ENCODE measurements at regions not wholly inside any gene's neighbourhood (a gene's known extent, or its start where the extent isn't known, plus 50 kb on each side); places are given as distances from the start of the nearest gene placed in this dataset.

DNA sequence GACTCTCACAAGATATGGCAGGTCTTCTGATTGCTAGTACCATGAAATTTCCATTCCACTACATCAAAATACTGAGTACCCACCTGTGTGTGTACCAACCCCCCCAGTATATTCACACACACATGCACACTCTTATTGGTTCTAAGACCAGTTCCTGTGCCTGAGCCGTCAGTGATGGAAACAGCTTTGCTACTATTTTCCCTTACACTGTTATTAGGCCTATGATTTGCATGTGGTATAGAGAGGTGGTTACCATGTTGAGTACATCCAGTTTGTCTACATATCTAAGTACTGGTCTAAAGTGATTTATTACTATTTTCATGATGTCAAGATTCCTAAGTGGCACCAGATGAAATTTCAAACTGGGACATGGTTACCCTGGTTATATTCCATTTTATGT lies 459.9 kb downstream of the BCKDHB start:
- no peak overlapping the region for H3K27ac ChIP-seq (ENCODE audit: control insufficient read depth, insufficient read depth)
- in situ Hi-C loops (cut with MboI) (no loop called here), intact Hi-C loops (cut with micrococcal nuclease; ENCODE audit: unreplicated experiment) (no loop called here)
- no peaks in the 10 kb centered on the region for H3K27me3 ChIP-seq (replicated peaks in 1 of 2; ENCODE audit: control insufficient read depth in 2 of 2, insufficient read depth in 2 of 2, low read length in 1 of 2)
- DNase-seq (ENCODE audit: low read depth, low spot score) (no peak), FAIRE-seq (no peak), ATAC-seq (peak; percentile 42; the same call in 1 of the 3 replicates)
- BruUV-seq (replicated peaks): no TSS peak
- H4K20me1 ChIP-seq (ENCODE audit: control insufficient read depth, insufficient read depth): no peaks in the 10 kb centered on the region
- no peak for TF ChIP-seq YBX1 (IDR thresholded peaks at IDR 0.05)
- no peak for TF ChIP-seq KAT2A (conservative IDR thresholded peaks at IDR 0.05; ENCODE audit: control insufficient read depth, low read depth, low read length)
- TF ChIP-seq CHD2 (IDR thresholded peaks at IDR 0.05; ENCODE audit: borderline replicate concordance, low read depth, low read length): no peak
- CTCF ChIA-PET: interaction anchor here (1.2 kb wide), 1 partner anchor 14 kb away, joined by 3 read pairs; no protein-coding TSS in a partner anchor
- POLR2A ChIA-PET: no interaction called here
- no peak overlapping the region for H3K9ac ChIP-seq (ENCODE audit: control insufficient read depth, insufficient read depth, low read length)
- SMC1A ChIA-PET (ENCODE audit: uncharacterized antibody, unreplicated experiment): no interaction called here
- RAD21 ChIA-PET (ENCODE audit: unreplicated experiment): no interaction called here
- no peak overlapping the region for H3K4me2 ChIP-seq (ENCODE audit: control insufficient read depth, insufficient read depth)
- no peaks in the 10 kb centered on the region for H3K36me3 ChIP-seq (ENCODE audit: control insufficient read depth in 2 of 2, insufficient read depth in 2 of 2, low read length in 1 of 2)
- no peak overlapping the region for H3K4me3 ChIP-seq
- no peak overlapping the region for H2AFZ ChIP-seq (ENCODE audit: control insufficient read depth, low read depth, low read length)
- no peaks in the 10 kb centered on the region for H3K4me1 ChIP-seq (ENCODE audit: control insufficient read depth, insufficient read depth, low read length)
- H3K79me2 ChIP-seq (ENCODE audit: control insufficient read depth, insufficient read depth, low read length): no peaks in the 10 kb centered on the region
- no peaks in the 10 kb centered on the region for H3K9me3 ChIP-seq (replicated peaks; ENCODE audit: control insufficient read depth, insufficient read depth, low read length)
- 0% methylated on average over 1 of the region's 1 CpG for WGBS (ENCODE audit: insufficient coverage, insufficient replicate concordance, low lambda C conversion rate, missing lambda C conversion rate)

DNA sequence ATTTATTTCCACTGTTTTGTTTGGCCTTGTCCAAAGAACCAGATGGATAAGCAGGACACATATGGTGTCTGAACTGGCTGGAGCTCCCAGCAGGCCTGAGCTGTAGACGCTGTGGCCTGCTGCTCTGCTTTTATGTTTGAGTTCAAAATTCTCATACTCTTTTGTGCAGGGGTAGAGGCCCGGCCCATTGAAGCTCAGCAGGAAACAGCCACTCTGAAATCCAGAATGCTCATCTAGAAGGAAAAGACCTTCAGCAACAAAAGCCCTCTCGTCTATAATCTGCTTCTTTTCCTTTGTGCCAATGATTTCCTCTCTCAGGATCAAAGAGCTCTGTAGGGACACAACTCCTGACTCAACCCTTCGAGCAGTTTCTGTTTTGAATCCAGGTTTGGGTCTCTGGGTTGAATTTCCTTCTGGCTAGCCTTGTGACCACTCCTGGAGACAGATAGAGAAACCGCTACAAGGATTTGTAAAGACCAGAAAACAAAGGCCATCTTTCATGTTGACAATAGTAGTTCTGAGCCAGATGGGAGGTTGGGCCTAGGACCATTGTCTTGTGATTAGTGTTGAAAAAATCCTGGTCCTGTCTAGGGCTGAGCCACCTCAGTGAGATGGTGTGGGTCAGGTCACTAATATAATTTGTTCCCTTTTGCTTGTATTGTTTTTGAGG lies 446.7 kb downstream of the BCKDHB start:
- H3K27ac ChIP-seq (ENCODE audit: control insufficient read depth, insufficient read depth): no peak overlapping the region
- FAIRE-seq: no peak
- 14% methylated on average over 5 of the region's 5 CpGs for WGBS (ENCODE audit: insufficient coverage, insufficient replicate concordance, low lambda C conversion rate, missing lambda C conversion rate)
- RAD21 ChIA-PET (ENCODE audit: unreplicated experiment): no interaction called here
- no TSS peak for BruUV-seq (replicated peaks)
- in situ Hi-C loops (cut with MboI): no loop called here
- no peaks in the 10 kb centered on the region for H3K4me1 ChIP-seq (ENCODE audit: control insufficient read depth, insufficient read depth, low read length)
- POLR2A ChIA-PET: no interaction called here
- CTCF ChIA-PET: interaction anchor here (0.8 kb wide), 1 partner anchor 29 kb away, joined by 3 read pairs; no protein-coding TSS in a partner anchor
- no peak overlapping the region for H2AFZ ChIP-seq (ENCODE audit: control insufficient read depth, low read depth, low read length)
- no peaks in the 10 kb centered on the region for H3K27me3 ChIP-seq (replicated peaks in 1 of 2; ENCODE audit: control insufficient read depth in 2 of 2, insufficient read depth in 2 of 2, low read length in 1 of 2)
- H3K4me2 ChIP-seq (ENCODE audit: control insufficient read depth, insufficient read depth): no peak overlapping the region
- H3K9me3 ChIP-seq (replicated peaks; ENCODE audit: control insufficient read depth, insufficient read depth, low read length): no peaks in the 10 kb centered on the region
- H3K9ac ChIP-seq (ENCODE audit: control insufficient read depth, insufficient read depth, low read length): no peak overlapping the region
- H4K20me1 ChIP-seq (ENCODE audit: control insufficient read depth, insufficient read depth): no peaks in the 10 kb centered on the region
- no peak for ATAC-seq
- SMC1A ChIA-PET (ENCODE audit: uncharacterized antibody, unreplicated experiment): no interaction called here
- no peaks in the 10 kb centered on the region for H3K36me3 ChIP-seq (ENCODE audit: control insufficient read depth in 2 of 2, insufficient read depth in 2 of 2, low read length in 1 of 2)
- no peak overlapping the region for H3K4me3 ChIP-seq
- no peak for DNase-seq (ENCODE audit: low read depth, low spot score)
- intact Hi-C loops (cut with micrococcal nuclease; ENCODE audit: unreplicated experiment): no loop called here
- H3K79me2 ChIP-seq (ENCODE audit: control insufficient read depth, insufficient read depth, low read length): no peaks in the 10 kb centered on the region
- TF ChIP-seq ATF7 (IDR thresholded peaks at IDR 0.05; ENCODE audit: low read depth) (no peak), NFXL1 (IDR thresholded peaks at IDR 0.05; ENCODE audit: borderline replicate concordance) (no peak), SPI1 (IDR thresholded peaks at IDR 0.05; ENCODE audit: borderline replicate concordance, insufficient read depth, low read depth, low read length) (no peak), TCF3 (IDR thresholded peaks at IDR 0.05; ENCODE audit: borderline replicate concordance, insufficient read depth, low read depth, low read length) (no peak), RAD51 (IDR thresholded peaks at IDR 0.05) (no peak), PAX8 (IDR thresholded peaks at IDR 0.05) (no peak), RCOR1 (conservative IDR thresholded peaks at IDR 0.05; ENCODE audit: low read depth, low read length) (no peak), MYB (IDR thresholded peaks at IDR 0.05; ENCODE audit: borderline replicate concordance, low read depth, low read length) (no peak), FOXM1 (IDR thresholded peaks at IDR 0.05; ENCODE audit: low read depth, low read length) (no peak), YBX1 (IDR thresholded peaks at IDR 0.05) (no peak), RB1 (IDR thresholded peaks at IDR 0.05; ENCODE audit: borderline replicate concordance) (no peak)
- TF ChIP-seq, protein P1, sequence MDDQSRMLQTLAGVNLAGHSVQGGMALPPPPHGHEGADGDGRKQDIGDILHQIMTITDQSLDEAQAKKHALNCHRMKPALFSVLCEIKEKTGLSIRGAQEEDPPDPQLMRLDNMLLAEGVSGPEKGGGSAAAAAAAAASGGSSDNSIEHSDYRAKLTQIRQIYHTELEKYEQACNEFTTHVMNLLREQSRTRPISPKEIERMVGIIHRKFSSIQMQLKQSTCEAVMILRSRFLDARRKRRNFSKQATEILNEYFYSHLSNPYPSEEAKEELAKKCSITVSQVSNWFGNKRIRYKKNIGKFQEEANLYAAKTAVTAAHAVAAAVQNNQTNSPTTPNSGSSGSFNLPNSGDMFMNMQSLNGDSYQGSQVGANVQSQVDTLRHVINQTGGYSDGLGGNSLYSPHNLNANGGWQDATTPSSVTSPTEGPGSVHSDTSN (IDR thresholded peaks at IDR 0.05; ENCODE audit: insufficient replicate concordance, low read depth, low read length): no peak
- TF ChIP-seq, protein P2, sequence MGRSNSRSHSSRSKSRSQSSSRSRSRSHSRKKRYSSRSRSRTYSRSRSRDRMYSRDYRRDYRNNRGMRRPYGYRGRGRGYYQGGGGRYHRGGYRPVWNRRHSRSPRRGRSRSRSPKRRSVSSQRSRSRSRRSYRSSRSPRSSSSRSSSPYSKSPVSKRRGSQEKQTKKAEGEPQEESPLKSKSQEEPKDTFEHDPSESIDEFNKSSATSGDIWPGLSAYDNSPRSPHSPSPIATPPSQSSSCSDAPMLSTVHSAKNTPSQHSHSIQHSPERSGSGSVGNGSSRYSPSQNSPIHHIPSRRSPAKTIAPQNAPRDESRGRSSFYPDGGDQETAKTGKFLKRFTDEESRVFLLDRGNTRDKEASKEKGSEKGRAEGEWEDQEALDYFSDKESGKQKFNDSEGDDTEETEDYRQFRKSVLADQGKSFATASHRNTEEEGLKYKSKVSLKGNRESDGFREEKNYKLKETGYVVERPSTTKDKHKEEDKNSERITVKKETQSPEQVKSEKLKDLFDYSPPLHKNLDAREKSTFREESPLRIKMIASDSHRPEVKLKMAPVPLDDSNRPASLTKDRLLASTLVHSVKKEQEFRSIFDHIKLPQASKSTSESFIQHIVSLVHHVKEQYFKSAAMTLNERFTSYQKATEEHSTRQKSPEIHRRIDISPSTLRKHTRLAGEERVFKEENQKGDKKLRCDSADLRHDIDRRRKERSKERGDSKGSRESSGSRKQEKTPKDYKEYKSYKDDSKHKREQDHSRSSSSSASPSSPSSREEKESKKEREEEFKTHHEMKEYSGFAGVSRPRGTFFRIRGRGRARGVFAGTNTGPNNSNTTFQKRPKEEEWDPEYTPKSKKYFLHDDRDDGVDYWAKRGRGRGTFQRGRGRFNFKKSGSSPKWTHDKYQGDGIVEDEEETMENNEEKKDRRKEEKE (IDR thresholded peaks at IDR 0.05): no peak
